HG03175 (cell line): ENCODE measurements at regions not wholly inside any gene's neighbourhood (a gene's known extent, or its start where the extent isn't known, plus 50 kb on each side); places are given as distances from the start of the nearest gene placed in this dataset.
"Not testable (repeated sequence)": the region's sequence is repeated elsewhere in the genome, so short reads cannot be mapped to it uniquely, and the experiment has no call there.

Source experiments
- ATAC-seq: cut with Tn5 transposase; IDR thresholded peaks from one replicate; pipeline ENCODE4 v1.9.1; 2021; ENCODE audit warnings: mild to moderate bottlenecking, moderate library complexity; ENCODE audit not compliant: unreplicated experiment

DNA sequence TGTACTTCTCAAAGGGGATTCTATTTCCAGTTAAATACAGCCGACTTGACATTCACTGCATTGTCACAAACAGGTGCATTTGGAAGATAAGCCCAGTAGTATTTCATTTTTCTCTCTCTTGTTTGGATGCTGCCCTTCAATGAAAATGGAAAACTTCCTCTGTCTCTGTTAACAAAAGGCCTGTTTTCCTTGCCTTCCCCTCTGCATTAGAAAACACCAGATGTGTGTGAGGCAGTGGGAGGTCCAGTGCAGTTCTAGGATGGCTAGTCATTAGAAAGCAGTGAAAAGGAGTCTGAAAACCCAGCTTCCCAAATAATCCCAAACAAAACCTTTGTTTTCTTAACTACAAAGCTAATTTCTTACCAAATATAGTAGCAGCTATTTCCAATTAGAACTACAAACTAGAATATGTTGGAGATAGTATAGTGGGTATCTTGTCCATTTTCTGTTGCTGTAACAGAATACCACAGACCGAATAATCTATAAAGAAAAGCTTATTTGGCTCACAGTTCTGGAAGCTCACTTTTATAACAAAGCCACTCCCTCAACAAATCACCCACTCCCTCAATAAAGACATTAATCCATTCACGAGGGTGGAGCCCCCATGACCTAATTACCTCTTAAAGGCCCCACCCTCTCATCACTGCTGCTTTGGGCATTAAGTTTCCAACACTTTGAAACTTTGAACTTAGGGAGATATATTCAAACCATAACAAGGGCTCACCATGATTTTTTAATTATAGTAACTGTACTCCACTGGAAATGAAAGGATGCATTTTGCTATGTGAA lies 452.1 kb upstream of the RPS6KA3 start:
- ATAC-seq = no peak

- no peak for ATAC-seq
Measured at GRCh38 chrX:20715176-20715575, 448.5 kb upstream of the RPS6KA3 start.

- no peak for ATAC-seq
Measured at GRCh38 chrX:20712811-20713210, 446.1 kb upstream of the RPS6KA3 start.

DNA sequence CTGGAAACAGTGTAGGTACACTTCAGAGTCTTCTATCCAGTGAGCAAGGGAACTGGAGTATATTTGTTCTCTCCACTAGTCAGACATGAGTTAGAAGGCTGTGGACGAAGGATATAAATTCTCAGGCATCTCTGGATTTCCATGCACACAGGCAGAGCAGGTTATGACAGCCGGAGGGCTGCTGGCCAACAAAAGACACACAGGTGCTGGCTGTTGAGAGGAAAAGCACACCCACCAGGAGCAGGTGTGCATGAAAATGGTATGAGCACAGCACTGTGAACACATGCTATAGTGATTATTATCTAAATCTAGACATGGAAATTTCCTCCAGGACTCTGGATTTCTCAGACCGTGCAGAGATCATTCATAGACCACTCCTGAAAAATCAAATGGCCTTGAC lies 444.7 kb upstream of the RPS6KA3 start:
- no peak for ATAC-seq

- ATAC-seq = no peak
Measured at GRCh38 chrX:20693078-20693477, 426.4 kb upstream of the RPS6KA3 start.

- ATAC-seq = no peak
Measured at GRCh38 chrX:20686256-20686655, 419.5 kb upstream of the RPS6KA3 start.

DNA sequence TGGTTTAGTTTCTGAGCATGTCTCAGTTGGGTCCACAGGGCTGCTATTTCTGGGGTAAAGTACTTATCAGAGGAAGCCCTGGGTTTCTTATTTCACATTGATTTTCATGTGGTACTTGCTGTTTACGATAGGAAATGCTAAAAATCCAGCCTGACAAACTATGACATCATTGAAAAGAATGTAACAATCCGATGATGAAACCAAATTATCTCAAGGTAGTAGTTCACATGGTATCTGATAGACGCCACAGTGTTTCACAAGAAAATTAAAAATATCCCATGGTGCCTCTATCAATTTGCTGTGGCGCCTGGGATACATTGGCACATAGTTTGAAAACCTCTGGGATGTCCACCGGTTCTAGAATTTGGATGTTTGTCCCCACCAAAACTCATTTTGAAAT lies 418.9 kb upstream of the RPS6KA3 start:
- no peak for ATAC-seq

GRCh38 chrX:20681683-20682082 lies 415.0 kb upstream of the RPS6KA3 start:
- no peak for ATAC-seq

- ATAC-seq = no peak
Measured at GRCh38 chrX:20680998-20681397, 414.3 kb upstream of the RPS6KA3 start.

DNA sequence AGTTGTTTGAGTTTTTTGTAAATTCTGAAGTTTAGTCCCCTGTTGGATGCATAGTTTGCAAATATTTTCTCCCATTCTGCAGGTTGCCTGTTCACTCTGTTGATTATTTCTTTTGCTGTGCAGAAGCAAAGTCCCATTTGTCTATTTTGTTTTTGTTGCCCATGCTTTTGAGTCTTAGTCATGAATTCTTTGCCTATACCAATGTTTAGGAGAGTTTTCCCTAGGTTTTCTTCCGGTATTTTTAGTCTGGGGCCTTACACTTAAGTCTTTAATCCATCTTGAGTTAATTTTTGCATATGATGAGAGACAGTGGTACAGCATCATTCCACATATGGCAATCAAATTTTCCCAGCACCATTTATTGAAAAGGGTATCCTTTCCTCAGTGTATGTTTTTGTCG lies 405.8 kb upstream of the RPS6KA3 start:
- ATAC-seq = no peak

GRCh38 chrX:20671746-20672145 lies 405.0 kb upstream of the RPS6KA3 start:
- ATAC-seq = not testable (repeated sequence)

GRCh38 chrX:20670611-20671010 lies 403.9 kb upstream of the RPS6KA3 start:
- ATAC-seq = no peak

GRCh38 chrX:20668550-20668949 lies 401.8 kb upstream of the RPS6KA3 start:
- ATAC-seq = no peak

- no peak for ATAC-seq
Measured at GRCh38 chrX:20666331-20666730, 399.6 kb upstream of the RPS6KA3 start.

- no peak for ATAC-seq
Measured at GRCh38 chrX:20665481-20665880, 398.8 kb upstream of the RPS6KA3 start.

- no peak for ATAC-seq
Measured at GRCh38 chrX:20664774-20665173, 398.1 kb upstream of the RPS6KA3 start.

DNA sequence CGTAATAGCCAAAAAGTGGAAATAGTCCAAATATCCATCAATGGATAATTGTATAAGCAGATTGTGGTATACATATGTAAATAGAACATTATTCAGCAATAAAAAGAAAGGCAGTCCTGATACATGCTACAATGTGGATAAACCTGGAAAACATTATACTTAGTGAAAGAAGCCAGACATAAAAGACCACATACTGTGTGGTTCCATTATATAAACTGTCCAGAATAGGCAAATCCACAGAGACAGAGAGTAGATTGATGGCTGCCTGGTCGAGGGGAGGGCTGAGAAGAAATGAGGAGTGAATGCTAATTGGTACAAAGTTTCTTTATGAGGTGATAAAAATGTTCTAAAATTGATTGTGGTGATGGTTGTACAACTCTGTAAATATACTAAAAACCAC lies 397.4 kb upstream of the RPS6KA3 start:
- ATAC-seq = no peak

GRCh38 chrX:20663336-20663735 lies 396.6 kb upstream of the RPS6KA3 start:
- no peak for ATAC-seq

DNA sequence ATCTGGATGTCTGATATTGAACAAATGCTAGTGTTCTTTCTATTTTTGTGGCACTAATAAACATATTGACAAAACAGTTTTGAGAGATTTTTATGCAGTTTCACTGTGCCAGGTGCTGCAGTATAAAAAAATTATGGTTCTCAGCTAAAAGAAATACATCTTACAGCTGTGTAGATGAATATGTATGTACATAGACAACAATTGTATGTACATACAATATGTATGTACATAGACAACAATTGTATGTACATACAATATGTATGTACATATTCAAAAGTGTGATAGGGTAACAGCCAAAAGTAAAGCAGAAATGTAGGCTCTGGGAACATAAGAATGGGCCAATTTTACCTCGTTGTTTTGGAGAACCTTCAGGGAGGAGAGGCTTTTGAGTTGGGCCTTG lies 390.0 kb upstream of the RPS6KA3 start:
- no peak for ATAC-seq

DNA sequence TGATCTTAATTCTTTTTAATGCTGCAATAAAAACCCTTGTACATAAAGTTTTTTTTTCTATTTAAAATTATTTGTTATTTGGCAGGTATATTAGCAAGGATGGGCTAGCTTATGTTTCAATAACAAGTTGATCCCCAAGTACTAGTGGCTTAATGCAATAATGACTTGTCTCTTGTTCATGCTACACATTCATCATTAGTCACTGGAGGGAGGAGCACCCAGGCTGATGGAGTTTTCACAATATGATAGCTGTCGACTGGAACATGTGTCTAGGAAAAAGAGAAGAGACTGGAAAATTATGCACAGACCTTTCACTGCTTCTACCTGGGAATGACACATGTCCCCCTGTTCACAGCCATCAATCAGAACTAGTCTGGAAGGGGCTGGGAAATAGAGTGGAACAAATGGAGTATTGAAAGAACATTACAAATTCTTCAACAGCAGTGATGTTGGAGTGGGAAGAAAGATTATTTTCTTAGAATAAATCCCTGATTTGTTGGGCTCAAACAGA lies 387.9 kb upstream of the RPS6KA3 start:
- ATAC-seq = no peak

DNA sequence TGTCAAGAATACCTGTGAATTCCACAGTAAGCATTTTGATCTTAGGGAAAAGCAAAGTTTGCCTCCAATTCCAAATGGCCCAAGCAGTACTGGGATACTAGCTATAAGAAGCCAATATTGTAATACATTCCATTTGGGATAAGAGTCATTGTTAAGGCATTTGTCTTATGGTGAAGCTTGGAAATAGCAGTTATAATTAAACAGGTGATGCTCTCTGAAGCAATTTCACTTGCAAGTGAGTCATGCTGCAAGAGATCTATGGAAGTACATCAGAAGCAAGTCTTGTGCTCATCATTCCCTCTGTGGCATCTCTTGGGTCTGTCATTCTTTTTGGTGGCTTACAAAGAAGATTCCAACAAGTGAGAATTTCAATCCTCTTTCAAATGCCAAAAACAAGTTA lies 386.4 kb upstream of the RPS6KA3 start:
- no peak for ATAC-seq

GRCh38 chrX:20641954-20642353 lies 375.2 kb upstream of the RPS6KA3 start:
- ATAC-seq = no peak

GRCh38 chrX:20639115-20639514 lies 372.4 kb upstream of the RPS6KA3 start:
- no peak for ATAC-seq
